HG02884 (cell line): ENCODE measurements at regions not wholly inside any gene's neighbourhood (a gene's known extent, or its start where the extent isn't known, plus 50 kb on each side); places are given as distances from the start of the nearest gene placed in this dataset.

Experiments used
- ATAC-seq: cut with Tn5 transposase; IDR thresholded peaks from one replicate; pipeline ENCODE4 v1.9.1; 2021; ENCODE audit warnings: mild to moderate bottlenecking, moderate library complexity; ENCODE audit not compliant: unreplicated experiment

- no peak for ATAC-seq
Measured at GRCh38 chr5:7329712-7330111, 66.2 kb upstream of the ADCY2 start.

- ATAC-seq = no peak
Measured at GRCh38 chr5:7330256-7330655, 65.7 kb upstream of the ADCY2 start.

GRCh38 chr5:7331131-7331530, 64.8 kb upstream of the ADCY2 start:
- ATAC-seq = no peak
